Neural crest cell (in vitro differentiated cells): ENCODE measurements at regions not wholly inside any gene's neighbourhood (a gene's known extent, or its start where the extent isn't known, plus 50 kb on each side); places are given as distances from the start of the nearest gene placed in this dataset.
"Not testable (repeated sequence)": the region's sequence is repeated elsewhere in the genome, so short reads cannot be mapped to it uniquely, and the experiment has no call there.

Source experiments
- DNase-seq: peaks from one replicate; pipeline ENCODE4 v3.0.0; 2021; ENCODE audit warnings: low read depth, mixed read lengths, low spot score
- H3K27ac Mint-ChIP-seq: one replicate; pipeline ENCODE4 v1.8.0; 2021; ENCODE audit warnings: mild to moderate bottlenecking, mixed read lengths; ENCODE audit not compliant: unreplicated experiment
- H3K27me3 Mint-ChIP-seq: 2 replicates; pipeline ENCODE4 v1.8.0; 2021; ENCODE audit warnings: low read depth, mild to moderate bottlenecking, mixed read lengths
- H3K36me3 Mint-ChIP-seq: 2 replicates; pipeline ENCODE4 v1.8.0; 2021; ENCODE audit warnings: low read depth, mild to moderate bottlenecking, mixed read lengths
- H3K4me1 Mint-ChIP-seq: 2 replicates; pipeline ENCODE4 v1.8.0; 2021; ENCODE audit warnings: mixed read lengths
- H3K4me3 Mint-ChIP-seq: one replicate; pipeline ENCODE4 v1.8.0; 2021; ENCODE audit warnings: mild to moderate bottlenecking, mixed read lengths
- H3K9me3 Mint-ChIP-seq: 2 replicates; pipeline ENCODE4 v1.8.0; 2021; ENCODE audit warnings: mixed read lengths
- CTCF ChIP-seq: fragments of 200-600 bp; sonication (generic); conservative IDR thresholded peaks from 2 replicates; pipeline ENCODE4 v1.5.0; 2021; ENCODE audit warnings: antibody characterized with exemption, mild to moderate bottlenecking

DNA sequence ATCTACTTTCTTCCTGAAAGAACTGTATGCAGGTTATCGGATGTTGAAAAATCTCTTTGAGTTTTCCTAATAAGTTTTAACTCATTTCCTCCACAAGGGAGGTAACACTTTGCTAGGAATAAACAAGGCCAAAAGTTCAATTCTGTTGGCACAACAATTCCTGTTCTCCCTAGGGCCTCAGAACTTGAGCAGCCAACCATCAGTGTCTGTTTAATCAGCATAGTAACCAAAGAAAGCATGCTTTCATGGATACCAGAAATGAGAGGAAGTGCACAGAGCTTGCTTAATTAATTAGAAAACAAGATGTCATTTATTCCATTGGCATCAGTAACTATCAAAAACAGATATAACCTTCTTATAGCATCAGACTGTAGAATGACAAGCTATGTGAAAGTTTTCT lies 503.2 kb upstream of the CNTNAP5 start:
- Mint-ChIP-seq H3K4me1 (peaks cover 19% of the 10 kb centered on the region), H3K9me3 (peaks cover 14% of the 10 kb centered on the region), H3K36me3 (peaks cover 9% of the 10 kb centered on the region), H3K27ac (peak overlapping the region; percentile 2), H3K27me3 (no peaks in the 10 kb centered on the region), H3K4me3 (no peak overlapping the region)
- no peak for DNase-seq
- no peak for TF ChIP-seq CTCF

- H3K4me3 Mint-ChIP-seq, H3K27me3 Mint-ChIP-seq, DNase-seq, H3K27ac Mint-ChIP-seq: not testable (repeated sequence)
- Mint-ChIP-seq H3K4me1 (peaks cover 15% of the 10 kb centered on the region), H3K9me3 (peaks cover 19% of the 10 kb centered on the region), H3K36me3 (peaks cover 13% of the 10 kb centered on the region)
Observed at GRCh38 chr2:123522498-123522897, 502.6 kb upstream of the CNTNAP5 start.

DNA sequence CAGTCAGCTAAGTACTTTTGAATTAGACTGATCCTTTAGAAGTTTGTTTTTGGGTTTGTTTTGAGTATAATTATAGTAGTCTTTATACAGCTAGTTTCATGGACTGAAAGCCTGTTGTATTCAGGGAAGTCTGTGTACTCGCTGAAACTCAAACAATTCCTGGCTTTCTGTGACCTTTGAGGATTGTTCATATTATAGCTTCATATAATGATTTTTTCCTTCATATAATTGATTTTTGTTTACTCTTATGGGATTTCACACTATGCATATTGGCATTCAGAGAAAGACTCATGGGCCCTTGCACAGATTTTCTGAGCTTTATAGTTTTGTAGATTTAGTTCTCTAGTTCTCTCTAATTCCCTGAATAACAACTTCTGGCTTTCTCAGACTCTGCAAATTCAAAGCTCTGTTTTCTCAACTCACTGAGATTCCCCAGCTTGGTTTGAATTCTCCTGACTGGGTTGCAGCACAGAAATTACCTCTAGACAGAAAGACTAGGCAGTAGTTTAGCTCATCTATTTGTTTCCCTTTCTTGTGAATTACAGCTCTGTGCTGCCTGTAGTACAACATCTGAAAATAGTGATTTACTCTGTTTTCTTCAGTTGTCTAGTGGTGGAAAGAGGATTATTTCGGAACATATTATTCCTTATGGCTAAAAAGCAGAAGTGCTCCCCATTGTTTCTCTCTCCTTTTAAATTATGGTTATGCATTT lies 495.9 kb upstream of the CNTNAP5 start:
- H3K4me3 Mint-ChIP-seq = no peak overlapping the region
- H3K4me1 Mint-ChIP-seq = peaks cover 18% of the 10 kb centered on the region
- peaks cover 15% of the 10 kb centered on the region for H3K36me3 Mint-ChIP-seq
- TF ChIP-seq CTCF = no peak
- peaks cover 18% of the 10 kb centered on the region for H3K9me3 Mint-ChIP-seq
- no peak overlapping the region for H3K27ac Mint-ChIP-seq
- no peak for DNase-seq
- H3K27me3 Mint-ChIP-seq = no peaks in the 10 kb centered on the region

- DNase-seq = no peak
- Mint-ChIP-seq H3K9me3 (peaks cover 14% of the 10 kb centered on the region), H3K4me3 (no peak overlapping the region), H3K27ac (no peak overlapping the region), H3K4me1 (peaks cover 18% of the 10 kb centered on the region), H3K27me3 (no peaks in the 10 kb centered on the region), H3K36me3 (peaks cover 13% of the 10 kb centered on the region)
- no peak for TF ChIP-seq CTCF
Observed at GRCh38 chr2:123530004-123530403, 495.1 kb upstream of the CNTNAP5 start.

- Mint-ChIP-seq H3K27me3 (no peaks in the 10 kb centered on the region), H3K4me1 (peaks cover 18% of the 10 kb centered on the region), H3K9me3 (peaks cover 9% of the 10 kb centered on the region), H3K4me3 (no peak overlapping the region), H3K27ac (no peak overlapping the region), H3K36me3 (peaks cover 10% of the 10 kb centered on the region)
- no peak for DNase-seq
- TF ChIP-seq CTCF = no peak
Observed at GRCh38 chr2:123532126-123532525, 493.0 kb upstream of the CNTNAP5 start.

- H3K36me3 Mint-ChIP-seq = peaks cover 11% of the 10 kb centered on the region
- H3K27me3 Mint-ChIP-seq = no peaks in the 10 kb centered on the region
- no peak overlapping the region for H3K27ac Mint-ChIP-seq
- peaks cover 12% of the 10 kb centered on the region for H3K9me3 Mint-ChIP-seq
- H3K4me1 Mint-ChIP-seq = peaks cover 18% of the 10 kb centered on the region
- DNase-seq = no peak
- TF ChIP-seq CTCF = no peak
- no peak overlapping the region for H3K4me3 Mint-ChIP-seq
Observed at GRCh38 chr2:123532994-123533393, 492.1 kb upstream of the CNTNAP5 start.
